Osteoblast (primary cell): ENCODE measurements at regions not wholly inside any gene's neighbourhood (a gene's known extent, or its start where the extent isn't known, plus 50 kb on each side); places are given as distances from the start of the nearest gene placed in this dataset.

ENCODE experiments used
- DNase-seq: peaks from one replicate; pipeline ENCODE4 v3.0.0; 2011; ENCODE audit warnings: low spot score, mixed read lengths; ENCODE audit not compliant: insufficient read length; ENCODE audit errors: missing footprints
- H2AFZ ChIP-seq: 2 replicates; pipeline ENCODE4 v1.6.0; 2011; ENCODE audit warnings: mild to moderate bottlenecking, low read length
- H3K27ac ChIP-seq: 2 replicates; pipeline ENCODE4 v1.5.1; 2011; ENCODE audit warnings: mild to moderate bottlenecking, low read depth, low read length, moderate library complexity
- H3K27me3 ChIP-seq: 2 replicates; pipeline ENCODE4 v1.6.0; 2012; ENCODE audit warnings: mild to moderate bottlenecking, control low read depth, inconsistent platforms, low read length, moderate library complexity; ENCODE audit not compliant: insufficient read depth
- H3K36me3 ChIP-seq: 2 replicates; pipeline ENCODE4 v1.5.1; 2011; ENCODE audit warnings: mild to moderate bottlenecking, low read length, control low read depth, moderate library complexity; ENCODE audit not compliant: insufficient read depth
- H3K4me1 ChIP-seq: 2 replicates; pipeline ENCODE4 v1.5.1; 2011; ENCODE audit warnings: mild to moderate bottlenecking, low read length, control low read depth, moderate library complexity; ENCODE audit not compliant: insufficient read depth
- H3K4me2 ChIP-seq: 2 replicates; pipeline ENCODE4 v1.6.0; 2011; ENCODE audit warnings: mild to moderate bottlenecking, low read length; ENCODE audit not compliant: insufficient read depth
- H3K4me3 ChIP-seq: fragments of 200-600 bp; sonication (generic); 3 replicates; pipeline ENCODE4 v1.5.1; 2012; ENCODE audit warnings: mild to moderate bottlenecking, low read length, inconsistent platforms; ENCODE audit not compliant: insufficient read depth
- H3K79me2 ChIP-seq: 2 replicates; pipeline ENCODE4 v1.6.0; 2012; ENCODE audit warnings: mild to moderate bottlenecking, low read length, control low read depth, inconsistent platforms; ENCODE audit not compliant: insufficient read depth
- H3K9me3 ChIP-seq: 2 replicates; pipeline ENCODE4 v1.5.1; 2011; ENCODE audit warnings: low read depth, low read length, control low read depth
- H4K20me1 ChIP-seq: 2 replicates; pipeline ENCODE4 v1.6.0; 2012; ENCODE audit warnings: mild to moderate bottlenecking, low read length, control low read depth; ENCODE audit not compliant: insufficient read depth
- TF ChIP-seq, protein P1 (sequence below): IDR thresholded peaks from 2 replicates; pipeline ENCODE4 v1.5.1; 2011; ENCODE audit warnings: mild to moderate bottlenecking, low read depth, low read length, moderate library complexity; ENCODE audit errors: extremely low read depth

DNA sequence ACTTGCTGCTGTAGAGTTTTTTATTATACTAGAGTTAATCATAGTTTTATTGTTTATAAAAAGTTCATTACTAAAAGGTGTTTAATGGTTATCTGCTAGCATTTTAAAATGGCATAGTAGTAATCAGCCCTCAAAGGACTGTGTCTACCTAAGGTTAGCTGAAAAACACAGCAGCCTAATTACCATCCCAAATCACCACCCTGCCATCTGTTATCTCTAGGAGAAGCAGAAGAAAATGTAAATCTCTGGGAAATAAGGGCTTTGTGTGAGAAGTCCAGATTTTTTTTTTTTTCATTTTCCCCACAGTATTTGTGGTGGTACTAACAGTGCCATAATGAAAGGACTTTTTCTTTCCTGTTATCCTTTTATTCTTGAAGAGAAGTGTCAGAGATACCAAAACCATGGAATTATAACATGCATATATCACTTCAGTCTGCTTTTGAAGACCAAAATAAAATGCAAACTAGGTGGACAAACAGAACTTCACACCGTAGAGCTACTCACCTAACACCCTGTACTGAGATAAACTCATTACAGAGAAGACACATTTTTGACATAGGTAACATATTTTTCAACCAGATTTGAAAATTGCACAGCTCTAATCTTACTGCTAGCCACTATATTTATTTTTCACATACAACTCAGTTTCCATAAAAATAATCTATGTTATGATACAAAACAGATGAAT lies 876.2 kb downstream of the C12orf50 start:
- Histone ChIP-seq H3K4me2 (no peak overlapping the region), H3K4me1 (peaks cover 5% of the 10 kb centered on the region), H3K36me3 (no peaks in the 10 kb centered on the region), H4K20me1 (no peaks in the 10 kb centered on the region), H3K4me3 (no peak overlapping the region), H2AFZ (no peak overlapping the region), H3K9me3 (no peaks in the 10 kb centered on the region), H3K79me2 (no peaks in the 10 kb centered on the region), H3K27me3 (no peaks in the 10 kb centered on the region), H3K27ac (no peak overlapping the region)
- no peak for DNase-seq
- TF ChIP-seq, protein P1, sequence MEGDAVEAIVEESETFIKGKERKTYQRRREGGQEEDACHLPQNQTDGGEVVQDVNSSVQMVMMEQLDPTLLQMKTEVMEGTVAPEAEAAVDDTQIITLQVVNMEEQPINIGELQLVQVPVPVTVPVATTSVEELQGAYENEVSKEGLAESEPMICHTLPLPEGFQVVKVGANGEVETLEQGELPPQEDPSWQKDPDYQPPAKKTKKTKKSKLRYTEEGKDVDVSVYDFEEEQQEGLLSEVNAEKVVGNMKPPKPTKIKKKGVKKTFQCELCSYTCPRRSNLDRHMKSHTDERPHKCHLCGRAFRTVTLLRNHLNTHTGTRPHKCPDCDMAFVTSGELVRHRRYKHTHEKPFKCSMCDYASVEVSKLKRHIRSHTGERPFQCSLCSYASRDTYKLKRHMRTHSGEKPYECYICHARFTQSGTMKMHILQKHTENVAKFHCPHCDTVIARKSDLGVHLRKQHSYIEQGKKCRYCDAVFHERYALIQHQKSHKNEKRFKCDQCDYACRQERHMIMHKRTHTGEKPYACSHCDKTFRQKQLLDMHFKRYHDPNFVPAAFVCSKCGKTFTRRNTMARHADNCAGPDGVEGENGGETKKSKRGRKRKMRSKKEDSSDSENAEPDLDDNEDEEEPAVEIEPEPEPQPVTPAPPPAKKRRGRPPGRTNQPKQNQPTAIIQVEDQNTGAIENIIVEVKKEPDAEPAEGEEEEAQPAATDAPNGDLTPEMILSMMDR, result no peak

DNA sequence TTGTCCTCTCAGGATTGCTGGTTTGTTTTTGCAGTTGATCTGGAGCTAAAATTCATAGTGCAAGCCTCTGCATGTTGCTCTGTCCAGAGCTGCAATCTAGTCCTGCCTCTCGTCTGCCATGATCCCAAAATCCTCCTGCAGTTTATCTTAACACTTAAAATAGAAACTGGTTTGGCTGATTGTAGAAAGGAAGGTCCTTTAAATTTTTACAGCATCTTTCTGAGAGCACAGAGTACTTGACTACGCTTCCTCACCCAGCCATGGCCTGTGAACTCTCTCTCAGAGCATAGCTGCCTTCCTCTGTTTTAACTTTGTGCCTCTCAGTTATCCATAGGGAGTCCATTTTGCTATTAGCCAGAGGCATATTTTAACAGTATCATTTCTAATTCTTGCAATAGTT lies 877.1 kb downstream of the C12orf50 start:
- H3K79me2 ChIP-seq, result no peaks in the 10 kb centered on the region
- no peak overlapping the region for H3K4me3 ChIP-seq
- no peaks in the 10 kb centered on the region for H3K27me3 ChIP-seq
- H3K4me2 ChIP-seq, result no peak overlapping the region
- TF ChIP-seq, protein P1, result no peak
- no peaks in the 10 kb centered on the region for H3K9me3 ChIP-seq
- no peaks in the 10 kb centered on the region for H3K36me3 ChIP-seq
- H3K4me1 ChIP-seq, result peaks cover 3% of the 10 kb centered on the region
- H2AFZ ChIP-seq, result peak overlapping the region; percentile 73
- H3K27ac ChIP-seq, result no peak overlapping the region
- no peaks in the 10 kb centered on the region for H4K20me1 ChIP-seq
- DNase-seq, result no peak

DNA sequence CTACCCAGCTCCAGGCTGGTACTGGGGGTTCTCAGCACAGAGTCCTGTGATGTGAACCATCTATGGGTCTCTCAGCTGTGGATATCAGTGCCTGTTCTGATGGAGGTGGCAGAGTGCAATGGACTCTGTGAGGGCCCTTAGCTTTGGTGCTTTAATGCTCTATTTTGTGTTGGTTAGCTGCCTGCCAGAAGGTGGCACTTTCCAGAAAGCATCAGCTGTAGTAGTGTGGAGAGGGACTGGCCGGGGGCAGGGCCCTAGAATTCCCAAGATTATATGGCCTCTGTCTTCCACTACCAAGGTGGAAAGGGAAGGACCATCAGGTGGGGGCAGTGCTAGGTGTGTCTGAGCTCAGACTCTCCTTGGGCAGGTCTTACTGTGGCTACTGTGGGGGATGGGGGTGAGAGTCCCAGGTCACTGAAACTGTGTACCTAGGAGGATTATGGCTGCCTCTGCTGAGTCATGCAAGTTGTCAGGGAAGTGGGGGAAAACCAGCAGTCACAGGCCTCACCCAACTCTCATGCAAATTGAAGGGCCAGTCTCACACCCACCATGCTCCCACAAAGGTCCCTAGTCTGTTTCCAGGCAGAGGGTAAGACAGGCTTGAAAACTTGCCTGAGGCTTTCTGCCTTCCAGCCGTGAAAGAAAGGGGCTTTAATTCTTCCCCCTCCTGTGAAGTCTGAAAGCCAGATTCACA lies 878.1 kb downstream of the C12orf50 start:
- peaks cover 3% of the 10 kb centered on the region for H3K4me1 ChIP-seq
- no peaks in the 10 kb centered on the region for H3K27me3 ChIP-seq
- H3K9me3 ChIP-seq, result no peaks in the 10 kb centered on the region
- DNase-seq, result no peak
- TF ChIP-seq, protein P1, result no peak
- H3K4me3 ChIP-seq, result no peak overlapping the region
- H2AFZ ChIP-seq, result peak overlapping the region; percentile 73
- no peaks in the 10 kb centered on the region for H4K20me1 ChIP-seq
- H3K36me3 ChIP-seq, result no peaks in the 10 kb centered on the region
- no peak overlapping the region for H3K27ac ChIP-seq
- H3K79me2 ChIP-seq, result no peaks in the 10 kb centered on the region
- H3K4me2 ChIP-seq, result no peak overlapping the region

DNA sequence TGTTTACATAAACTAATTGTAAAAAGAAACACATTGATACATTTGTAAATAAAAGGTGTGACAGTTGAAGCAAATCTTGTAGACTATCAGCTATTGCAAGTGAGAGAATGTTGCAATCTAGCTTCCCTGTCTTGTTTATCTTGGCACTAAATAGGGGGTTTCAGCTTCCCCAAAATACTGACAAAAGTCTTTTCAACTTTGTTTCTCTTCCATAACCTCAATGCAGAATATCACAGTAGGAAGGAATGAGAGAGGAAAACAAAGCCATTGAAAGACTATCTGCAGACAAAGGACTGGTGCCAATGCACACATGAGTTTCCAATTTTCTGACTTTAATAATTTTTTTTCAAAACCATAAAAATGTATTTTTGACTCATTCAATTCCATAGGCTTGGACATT lies 886.2 kb upstream of the MGAT4C start:
- Histone ChIP-seq H3K4me1 (no peaks in the 10 kb centered on the region), H3K4me2 (no peak overlapping the region), H3K36me3 (no peaks in the 10 kb centered on the region), H3K79me2 (no peaks in the 10 kb centered on the region), H3K9me3 (no peaks in the 10 kb centered on the region), H4K20me1 (no peaks in the 10 kb centered on the region), H2AFZ (no peak overlapping the region), H3K4me3 (no peak overlapping the region), H3K27me3 (no peaks in the 10 kb centered on the region), H3K27ac (no peak overlapping the region)
- no peak for DNase-seq
- TF ChIP-seq, protein P1, result no peak
